AG04449 (cell line): ENCODE measurements at regions not wholly inside any gene's neighbourhood (a gene's known extent, or its start where the extent isn't known, plus 50 kb on each side); places are given as distances from the start of the nearest gene placed in this dataset.

ENCODE experiments used
- CTCF ChIA-PET: fragments of 350-600 bp; formaldehyde crosslinking; extraction: SDS; loops from one replicate; lab custom pipeline; 2021; ENCODE audit warnings: antibody characterized with exemption; lab: Yijun Ruan, JAX
- POLR2A ChIA-PET: fragments of 400-600, 350-600 bp; formaldehyde crosslinking; extraction: SDS; loops from one replicate; lab custom pipeline; 2020; ENCODE audit warnings: antibody characterized with exemption, inconsistent platforms; lab: Yijun Ruan, JAX
- DNase-seq: peaks from one replicate; pipeline ENCODE4 v3.0.0-alpha.2; 2010; ENCODE audit warnings: low read depth, low spot score
- H3K4me3 ChIP-seq: 2 replicates; pipeline ENCODE4 v1.5.1; 2011; ENCODE audit warnings: low read depth, mild to moderate bottlenecking, control low read depth, low read length
- CTCF ChIP-seq: IDR thresholded peaks from one replicate; pipeline ENCODE4 v1.5.1; 2011; ENCODE audit warnings: mild to moderate bottlenecking, moderate library complexity, low read length, control low read depth, inconsistent platforms; ENCODE audit not compliant: insufficient read depth; ENCODE audit errors: missing control alignments

DNA sequence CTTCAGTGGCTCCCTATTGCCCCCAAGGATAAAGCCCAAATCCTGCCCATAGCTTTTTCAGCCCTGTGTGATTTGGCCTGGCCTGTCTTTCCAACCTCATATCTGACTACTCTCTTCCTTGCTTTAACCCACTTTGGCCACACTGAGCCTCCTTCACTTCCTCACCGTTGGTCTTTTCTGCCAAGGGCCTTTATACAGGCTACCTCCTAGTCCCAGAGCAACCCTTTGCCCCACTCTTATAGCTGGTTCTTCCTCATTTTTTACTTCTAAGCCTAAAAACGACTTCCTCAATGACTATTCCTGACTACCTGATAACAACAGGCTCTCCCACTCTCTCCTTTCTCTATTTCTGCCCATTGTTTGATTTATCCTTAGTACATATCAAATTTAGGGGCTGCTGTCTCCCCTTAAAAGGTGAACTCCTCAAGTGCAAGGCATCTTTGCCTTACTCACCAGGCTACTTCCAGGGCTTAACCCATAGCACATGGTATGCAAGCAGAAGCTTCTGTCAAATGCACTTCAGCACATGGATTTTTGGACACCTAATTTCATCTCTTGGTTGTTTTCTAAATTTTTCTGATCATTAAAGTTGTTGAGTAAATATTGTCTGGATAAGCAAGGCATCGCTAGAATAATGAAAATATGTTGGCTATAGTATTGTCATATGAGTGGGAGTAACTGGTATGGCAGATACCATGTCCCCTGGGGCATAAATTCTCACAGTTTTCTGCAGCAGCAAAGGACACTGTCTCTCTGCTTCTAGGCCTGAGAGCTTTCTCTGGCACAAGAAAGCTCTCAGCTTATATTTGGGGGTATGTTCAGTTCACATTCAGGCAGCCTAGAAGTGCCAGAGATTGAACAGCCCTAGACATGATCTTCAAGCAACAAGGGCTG, 201.5 kb upstream of the GPR26 start:
- ChIA-PET CTCF (no interaction called here), POLR2A (no interaction called here)
- H3K4me3 ChIP-seq: no peak overlapping the region
- no peak for TF ChIP-seq CTCF
- DNase-seq: no peak

DNA sequence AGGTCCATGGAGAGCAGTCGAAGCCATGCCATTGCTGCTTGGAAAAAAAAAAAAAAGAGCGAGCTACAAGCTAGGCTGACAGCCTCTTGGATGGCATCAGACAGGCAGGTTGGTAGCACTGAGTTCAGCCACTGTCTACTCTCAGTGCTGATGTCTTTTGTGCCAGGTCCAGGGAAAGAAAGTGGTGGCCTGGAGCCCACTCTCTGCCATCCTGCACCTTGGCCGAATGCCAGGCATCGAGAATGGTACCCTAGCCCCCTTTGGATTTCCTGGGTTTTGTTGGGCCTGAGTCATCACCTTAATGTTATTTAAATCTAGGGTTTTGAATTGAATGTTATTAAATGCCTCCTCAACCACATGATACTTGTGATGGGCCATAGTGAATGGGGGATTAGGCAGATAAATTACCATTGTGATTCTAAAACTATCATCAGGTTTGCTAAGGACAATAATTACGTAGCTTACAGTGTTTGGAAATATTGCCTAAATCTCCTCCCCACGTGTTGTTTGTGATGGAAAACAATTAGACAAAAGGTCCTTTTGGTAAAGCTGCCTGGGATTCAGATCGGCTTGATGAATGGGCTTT, 195.7 kb upstream of the GPR26 start:
- TF ChIP-seq CTCF: no peak
- ChIA-PET POLR2A (no interaction called here), CTCF (no interaction called here)
- no peak for DNase-seq
- no peak overlapping the region for H3K4me3 ChIP-seq

- POLR2A ChIA-PET: no interaction called here
- no peak for TF ChIP-seq CTCF
- DNase-seq: no peak
- CTCF ChIA-PET: no interaction called here
- H3K4me3 ChIP-seq: no peak overlapping the region
These were observed 194.3 kb upstream of the GPR26 start for GRCh38 chr10:123471811-123472210.

- CTCF ChIA-PET: no interaction called here
These were observed 193.5 kb upstream of the GPR26 start for GRCh38 chr10:123472606-123473005.

GRCh38 chr10:123474700-123475099, 191.5 kb upstream of the GPR26 start:
- no peak overlapping the region for H3K4me3 ChIP-seq
- TF ChIP-seq CTCF: no peak
- DNase-seq: no peak
- ChIA-PET POLR2A (no interaction called here), CTCF (no interaction called here)

More at GRCh38 chr10:123472606-123473005, 193.5 kb upstream of the GPR26 start:
- no peak for DNase-seq
- no peak overlapping the region for H3K4me3 ChIP-seq
- TF ChIP-seq CTCF: no peak
- POLR2A ChIA-PET: no interaction called here

- H3K4me3 ChIP-seq: no peak overlapping the region
- TF ChIP-seq CTCF: no peak
- no peak for DNase-seq
- ChIA-PET POLR2A (no interaction called here), CTCF (no interaction called here)
These were observed 190.7 kb upstream of the GPR26 start for GRCh38 chr10:123475466-123475865.
